ENCODE measurements at regions not wholly inside any gene's neighbourhood (a gene's known extent, or its start where the extent isn't known, plus 50 kb on each side); places are given as distances from the start of the nearest gene placed in this dataset.
A peak's percentile ranks its signal among the peaks of the same experiment; 100 is the strongest.

DNA sequence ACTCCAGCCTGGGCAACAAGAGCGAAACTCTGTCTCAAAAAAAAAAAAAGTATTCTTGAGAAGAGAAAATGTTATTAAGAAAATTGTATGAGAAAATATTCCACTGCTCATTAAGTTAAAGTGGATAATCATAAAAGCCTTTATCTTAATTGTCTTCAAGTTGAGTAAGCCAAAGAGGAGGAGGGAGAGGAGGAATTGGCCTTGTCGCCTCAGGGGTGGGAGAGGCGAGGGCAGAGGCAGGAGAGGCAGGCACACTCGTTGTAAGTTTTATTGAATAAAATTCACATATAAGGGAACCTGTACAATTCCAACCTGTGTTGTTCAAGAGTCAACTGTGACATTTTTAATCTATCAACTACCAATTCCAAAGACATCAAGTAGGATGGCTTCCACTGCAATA is 820.3 kb downstream of the USP25 start (continued):
- TF ChIP-seq ZNF462 (CRISPR knock-in tag; IDR thresholded peaks at IDR 0.05) (no peak), CREB1 (CRISPR knock-in tag; IDR thresholded peaks at IDR 0.05; ENCODE audit: low read depth) (no peak), EZH2 (IDR thresholded peaks at IDR 0.05; ENCODE audit: low read depth, unreplicated experiment) (no peak), ZNF114 (CRISPR knock-in tag; IDR thresholded peaks at IDR 0.05) (no peak), CTCF (conservative IDR thresholded peaks at IDR 0.05; ENCODE audit: low read depth in 2 of 2) (no peak), NANOG (IDR thresholded peaks at IDR 0.05; ENCODE audit: borderline replicate concordance) (no peak)

DNA sequence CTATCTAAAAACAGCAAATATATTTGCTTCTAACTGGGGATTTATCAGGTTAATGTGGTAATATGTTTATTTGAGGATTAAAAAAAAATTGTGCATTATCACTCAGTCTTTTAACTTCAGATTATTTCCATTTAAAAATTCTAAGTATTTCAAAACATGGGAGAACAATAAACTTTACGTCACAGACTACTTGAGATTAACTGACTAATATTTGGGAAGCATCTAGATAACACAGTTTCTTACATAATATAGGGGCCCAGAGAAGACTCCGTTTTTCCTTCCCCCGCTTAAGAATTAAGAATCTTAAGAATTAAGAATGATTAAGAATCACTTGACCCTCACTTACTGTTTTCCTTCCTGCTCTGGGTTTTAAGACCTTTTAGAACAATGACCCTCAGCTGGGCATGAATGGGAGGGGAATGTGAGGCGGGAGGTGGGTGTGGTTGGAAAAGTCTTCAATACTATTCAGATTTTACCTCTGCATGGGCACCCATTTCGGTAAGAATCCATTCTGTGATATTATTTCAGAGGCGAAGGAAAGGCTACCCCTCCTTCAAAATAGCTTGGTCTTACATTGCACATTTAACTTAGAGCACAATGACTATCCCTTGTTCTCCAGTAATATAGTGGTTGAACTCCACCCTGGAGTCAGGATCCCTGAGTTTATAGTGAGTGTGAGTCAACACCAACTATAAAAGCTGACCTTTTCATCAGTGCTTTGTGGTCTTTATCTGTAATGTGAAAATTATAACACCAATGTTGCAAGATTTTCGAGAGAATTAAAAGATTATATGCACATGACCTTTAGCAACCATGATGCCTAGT is 821.3 kb downstream of the USP25 start:
- ATAC-seq (no peak), DNase-seq (ENCODE audit: low spot score) (peak; percentile 25)
- TF ChIP-seq, protein P1, sequence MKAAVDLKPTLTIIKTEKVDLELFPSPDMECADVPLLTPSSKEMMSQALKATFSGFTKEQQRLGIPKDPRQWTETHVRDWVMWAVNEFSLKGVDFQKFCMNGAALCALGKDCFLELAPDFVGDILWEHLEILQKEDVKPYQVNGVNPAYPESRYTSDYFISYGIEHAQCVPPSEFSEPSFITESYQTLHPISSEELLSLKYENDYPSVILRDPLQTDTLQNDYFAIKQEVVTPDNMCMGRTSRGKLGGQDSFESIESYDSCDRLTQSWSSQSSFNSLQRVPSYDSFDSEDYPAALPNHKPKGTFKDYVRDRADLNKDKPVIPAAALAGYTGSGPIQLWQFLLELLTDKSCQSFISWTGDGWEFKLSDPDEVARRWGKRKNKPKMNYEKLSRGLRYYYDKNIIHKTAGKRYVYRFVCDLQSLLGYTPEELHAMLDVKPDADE (IDR thresholded peaks at IDR 0.05), result no peak
- no peak for TF ChIP-seq NANOG (IDR thresholded peaks at IDR 0.05; ENCODE audit: borderline replicate concordance)
- no peak for TF ChIP-seq ZNF331 (CRISPR knock-in tag; IDR thresholded peaks at IDR 0.05; ENCODE audit: low read depth)
- TF ChIP-seq CREB1 (CRISPR knock-in tag; IDR thresholded peaks at IDR 0.05; ENCODE audit: low read depth), result no peak
- no peak for TF ChIP-seq STAT1 (IDR thresholded peaks at IDR 0.05; ENCODE audit: unreplicated experiment)
- no peak for TF ChIP-seq ZNF114 (CRISPR knock-in tag; IDR thresholded peaks at IDR 0.05)
- TF ChIP-seq EZH2 (IDR thresholded peaks at IDR 0.05; ENCODE audit: low read depth, unreplicated experiment), result no peak
- no peak for TF ChIP-seq REST (IDR thresholded peaks at IDR 0.05; ENCODE audit: unreplicated experiment)
- TF ChIP-seq EZH2phosphoT487 (IDR thresholded peaks at IDR 0.05; ENCODE audit: unreplicated experiment), result no peak
- no peaks in the 10 kb centered on the region for H3K79me2 ChIP-seq (replicated peaks; ENCODE audit: insufficient read depth)
- no peaks in the 10 kb centered on the region for H3K9me2 ChIP-seq (ENCODE audit: insufficient read depth)
- Mint-ChIP-seq H3K4me1 (peaks cover 14% of the 10 kb centered on the region), H3K9me3 (no peaks in the 10 kb centered on the region), H3K4me3 (no peak overlapping the region), H3K27me3 (ENCODE audit: insufficient read depth, low read depth, poor library complexity) (no peaks in the 10 kb centered on the region), H3K36me3 (ENCODE audit: low read depth) (no peaks in the 10 kb centered on the region), H3K27ac (no peak overlapping the region)
- H3K4me2 ChIP-seq, result no peak overlapping the region
- no peaks in the 10 kb centered on the region for H3K4me1 ChIP-seq (ENCODE audit: insufficient read depth)
- H3K27ac ChIP-seq (ENCODE audit: low read depth), result no peak overlapping the region
- H3K36me3 ChIP-seq (ENCODE audit: insufficient read depth), result no peaks in the 10 kb centered on the region
- no peaks in the 10 kb centered on the region for H3K27me3 ChIP-seq (ENCODE audit: insufficient read depth)
- H4K20me1 ChIP-seq (replicated peaks; ENCODE audit: insufficient read depth), result no peaks in the 10 kb centered on the region
- H3K4me3 ChIP-seq, result no peak overlapping the region
- H2AFZ ChIP-seq, result no peak overlapping the region
- H3F3A ChIP-seq (replicated peaks; ENCODE audit: low read depth), result no peaks in the 10 kb centered on the region

Data from GM23338 (cell line).